Stimulated activated CD4-positive, alpha-beta T cell treated with anti-CD3 and anti-CD28 coated beads, Interleukin-4, amount 100 ng/mL, for 48 hours (primary cell): ENCODE measurements at regions not wholly inside any gene's neighbourhood (a gene's known extent, or its start where the extent isn't known, plus 50 kb on each side); places are given as distances from the start of the nearest gene placed in this dataset.
"Not testable (repeated sequence)": the region's sequence is repeated elsewhere in the genome, so short reads cannot be mapped to it uniquely, and the experiment has no call there.

Experiments used
- DNase-seq, 2 donors: peaks; one replicate each; pipeline ENCODE4 v3.0.0-alpha.2; 2020; ENCODE audit warnings: low read depth in 2 of 2

DNA sequence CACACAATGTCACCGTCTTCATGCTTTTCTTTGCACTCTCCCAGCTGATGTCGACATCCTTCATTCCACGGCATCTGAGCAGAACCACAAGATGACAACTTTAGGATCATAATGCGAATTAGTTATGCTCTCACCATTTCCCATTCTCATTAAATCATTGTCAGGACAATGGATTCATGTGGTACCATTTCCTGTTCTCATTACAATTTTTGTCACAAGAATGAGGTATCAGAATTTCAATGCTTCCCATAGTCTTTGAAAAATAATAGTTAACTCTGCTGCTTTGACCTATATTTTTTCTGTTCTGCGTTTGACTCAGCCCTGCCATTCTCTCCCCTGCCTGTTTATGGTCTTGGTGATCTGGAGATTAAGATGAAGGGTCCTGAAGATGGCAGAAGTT lies 175.7 kb upstream of the MDFIC2 start:
- DNase-seq, result no peak

DNA sequence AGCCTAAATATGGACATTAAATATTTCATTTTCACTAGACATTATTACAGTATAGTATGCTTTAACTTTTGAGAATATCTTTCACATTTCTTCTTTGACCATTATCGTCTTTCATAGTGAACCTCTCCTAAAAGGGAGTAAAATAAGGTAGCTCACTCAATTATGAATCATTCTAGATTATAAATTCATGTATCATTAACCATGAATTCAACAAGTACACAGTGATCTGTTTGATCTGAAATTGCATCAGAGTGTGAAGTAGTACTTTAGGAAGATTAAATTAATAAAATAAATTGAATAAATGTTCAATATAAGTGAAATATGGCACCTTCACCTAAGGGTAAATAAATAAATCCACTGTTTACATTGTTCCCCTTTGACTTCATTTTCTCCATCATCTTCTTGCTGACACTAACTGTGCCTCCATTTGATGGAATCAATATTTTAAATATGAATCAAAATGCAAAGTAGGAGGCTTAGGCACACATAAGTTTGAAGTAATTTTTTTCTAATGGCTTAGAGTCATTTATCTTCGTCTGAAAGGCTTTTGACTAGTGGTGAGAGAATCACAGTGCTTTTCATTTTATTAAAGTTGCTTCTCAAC lies 174.1 kb upstream of the MDFIC2 start:
- no peak for DNase-seq

DNA sequence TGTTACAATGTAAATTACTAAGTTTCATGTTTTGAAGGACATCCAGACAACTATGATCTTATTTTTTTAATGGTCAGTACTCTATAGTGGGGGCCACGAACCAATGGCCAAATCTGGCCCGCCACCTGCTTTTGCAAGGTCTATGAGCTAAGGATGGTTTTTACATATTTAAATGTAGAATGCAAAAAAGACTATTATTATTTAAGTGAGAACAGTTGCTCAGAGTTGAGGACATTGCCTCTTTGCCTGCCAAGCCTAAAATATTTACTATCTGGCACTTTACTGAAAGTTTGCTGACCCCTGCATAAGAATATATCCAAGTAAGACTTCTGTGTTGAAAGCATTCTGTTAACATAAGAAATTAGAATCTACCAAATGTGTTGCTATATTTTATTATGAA lies 163.7 kb upstream of the MDFIC2 start:
- no peak for DNase-seq

DNA sequence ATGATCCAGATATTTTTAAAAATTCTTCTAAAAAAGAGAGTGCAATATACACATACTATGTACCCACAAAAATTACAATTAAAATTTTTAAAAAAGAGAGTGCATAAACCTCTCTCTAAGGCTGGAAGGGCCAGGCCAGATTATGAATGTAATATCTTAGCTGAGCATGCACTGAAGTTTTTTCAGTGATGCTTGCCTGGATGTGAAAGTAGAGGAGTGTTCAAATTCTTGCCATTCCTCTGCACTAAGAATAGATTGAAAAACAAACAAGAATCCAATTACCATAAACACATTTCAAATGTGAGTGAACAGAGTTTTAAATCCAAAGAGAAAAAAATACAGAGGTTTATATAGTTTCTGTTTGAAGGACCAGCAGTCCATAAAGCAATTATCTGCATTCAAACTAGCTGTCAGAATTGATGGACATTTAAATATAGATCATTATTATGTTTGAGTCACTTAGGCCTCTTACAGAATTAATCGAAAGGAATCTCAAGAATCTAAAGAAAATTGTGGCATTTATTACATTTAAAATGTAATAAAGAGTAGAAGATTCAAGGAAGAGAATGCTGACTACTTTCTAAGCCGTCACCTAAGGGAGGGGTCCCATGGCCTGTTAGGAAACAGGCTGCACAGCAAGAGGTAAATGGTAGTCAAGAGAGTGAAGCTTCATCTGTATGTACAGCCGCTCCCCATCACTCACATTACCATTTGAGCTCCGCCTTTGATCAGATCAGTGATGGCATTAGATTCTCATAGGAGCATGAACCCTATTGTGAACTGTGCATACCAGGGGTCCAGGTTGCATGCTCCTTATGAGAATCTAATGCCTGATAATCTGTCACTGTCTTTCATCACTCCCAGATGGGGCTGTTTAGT lies 159.3 kb upstream of the MDFIC2 start:
- no peak for DNase-seq

DNA sequence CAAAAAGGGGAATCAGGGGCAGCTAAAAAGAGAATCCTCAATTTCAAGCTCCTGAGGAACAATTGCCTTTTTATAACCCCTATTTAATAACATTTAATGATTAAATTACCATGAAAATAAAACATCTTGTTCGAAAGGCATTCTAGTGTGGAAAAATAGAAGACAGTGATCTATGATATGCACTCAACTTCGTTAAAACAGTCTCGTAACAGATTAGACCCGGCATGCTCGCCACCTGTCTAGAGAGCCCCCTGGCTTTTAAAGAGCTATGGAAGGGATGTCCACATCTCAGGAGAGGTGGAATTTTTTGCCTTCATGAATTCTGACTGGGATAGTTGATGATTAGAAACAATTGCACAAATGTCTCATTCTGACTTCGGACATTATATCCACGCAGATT lies 153.7 kb upstream of the MDFIC2 start:
- DNase-seq, result no peak

DNA sequence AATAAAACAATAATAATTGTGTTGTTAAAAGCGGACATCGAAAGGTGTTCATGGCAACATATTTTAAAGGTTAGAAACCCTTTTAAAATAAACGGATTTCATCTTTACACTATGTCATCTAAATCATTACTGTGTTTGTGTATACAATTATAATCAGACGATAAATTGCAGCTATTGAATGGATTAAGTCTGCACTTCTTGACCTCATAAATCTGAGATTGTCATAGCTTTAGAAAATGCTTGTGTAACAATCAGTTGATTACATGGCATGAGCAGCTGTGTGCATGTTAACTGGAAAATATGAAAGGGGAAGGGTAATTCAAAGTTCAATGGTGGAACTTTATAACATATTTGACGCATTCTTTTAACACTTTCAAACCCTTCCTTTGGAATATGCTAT lies 152.4 kb upstream of the MDFIC2 start:
- DNase-seq, result no peak

DNA sequence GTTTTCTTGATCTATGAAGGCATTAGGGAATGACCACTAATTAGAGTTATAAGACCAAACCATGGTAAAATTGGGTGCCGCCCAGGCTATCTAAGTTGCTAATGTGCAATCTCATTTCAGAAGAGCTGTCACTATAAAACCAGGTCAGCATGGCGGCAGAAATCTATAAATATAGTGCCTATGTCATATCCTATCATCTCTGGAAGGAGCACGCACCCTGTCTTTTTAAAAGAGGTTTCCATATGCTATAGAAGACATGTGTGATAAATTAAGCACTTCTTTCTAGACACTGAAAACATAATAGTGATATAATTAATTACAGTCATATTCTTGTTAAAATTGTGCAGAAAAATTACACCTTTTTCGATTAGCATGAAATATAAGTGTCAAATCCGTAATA lies 152.0 kb upstream of the MDFIC2 start:
- no peak for DNase-seq

DNA sequence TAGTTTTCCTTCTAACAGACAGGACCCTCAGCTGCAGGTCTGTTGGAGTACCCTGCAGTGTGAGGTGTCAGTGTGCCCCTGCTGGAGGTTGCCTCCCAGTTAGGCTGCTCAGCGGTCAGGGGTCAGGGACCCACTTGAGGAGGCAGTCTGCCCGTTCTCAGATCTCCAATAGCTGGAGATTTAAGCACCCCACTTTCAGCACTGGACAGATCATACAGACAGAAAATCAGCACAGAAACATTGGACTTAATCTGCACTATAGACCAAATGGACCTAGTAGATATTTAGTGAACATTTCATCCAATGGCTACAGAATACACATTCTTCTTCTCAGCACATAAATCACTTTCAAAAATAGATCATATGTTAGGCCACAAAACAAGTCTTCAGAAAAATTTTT lies 137.8 kb upstream of the MDFIC2 start:
- DNase-seq, result not testable (repeated sequence)

DNA sequence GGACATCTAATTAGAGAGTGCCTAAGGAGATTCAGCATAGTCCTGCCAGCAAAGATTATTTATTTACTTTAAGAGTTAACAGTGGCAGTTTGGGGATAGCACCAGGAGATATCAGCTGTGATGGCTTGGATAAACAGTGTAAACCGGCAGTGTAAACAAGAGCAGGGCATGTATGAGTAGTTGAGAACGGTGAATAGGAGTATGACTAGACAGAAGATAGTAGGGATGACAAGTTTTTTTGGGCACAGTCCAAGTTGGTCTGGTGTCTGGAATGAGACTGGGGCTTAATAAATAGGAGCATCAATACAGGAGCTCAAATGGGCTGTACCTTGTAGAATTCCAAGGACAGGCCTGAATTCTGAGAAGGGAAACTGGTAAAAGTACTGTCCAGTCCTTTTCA lies 123.0 kb upstream of the MDFIC2 start:
- not testable (repeated sequence) for DNase-seq

DNA sequence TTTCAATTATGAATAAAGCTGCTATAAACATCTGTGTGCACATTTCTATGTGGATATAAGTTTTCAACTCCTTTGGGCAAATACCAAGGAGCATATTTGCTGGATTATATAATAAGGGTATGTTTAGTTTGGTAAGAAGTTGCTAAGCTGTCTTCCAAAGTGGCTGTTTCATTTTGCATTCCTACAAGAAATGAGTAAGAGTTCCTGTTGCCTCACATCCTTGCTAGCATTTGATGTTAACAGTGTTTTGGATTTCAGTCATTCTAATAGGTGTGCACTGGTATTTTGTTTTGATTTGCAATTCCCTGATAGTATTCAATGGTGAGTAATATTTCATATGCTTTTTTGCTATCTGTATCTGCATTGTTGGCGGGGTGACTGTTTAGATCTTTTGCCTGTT lies 120.7 kb upstream of the MDFIC2 start:
- no peak for DNase-seq

DNA sequence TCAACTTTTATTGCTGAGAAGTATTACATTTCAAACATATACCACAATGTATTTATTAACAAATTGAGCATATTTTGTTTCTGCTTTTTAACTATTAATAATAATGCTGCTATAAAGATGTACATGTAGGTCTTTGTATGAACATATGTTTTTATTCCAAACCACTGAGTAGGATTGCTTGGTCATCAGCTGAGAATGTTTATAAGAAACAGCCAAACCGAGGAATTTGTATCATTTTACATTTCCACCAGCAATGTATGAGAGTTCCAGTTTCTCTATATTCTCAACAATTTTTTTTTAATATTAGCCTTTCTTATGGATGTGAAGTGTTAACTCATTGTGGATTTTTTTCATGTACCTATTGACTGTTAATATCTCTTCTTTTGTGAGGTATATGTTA lies 119.5 kb upstream of the MDFIC2 start:
- no peak for DNase-seq

DNA sequence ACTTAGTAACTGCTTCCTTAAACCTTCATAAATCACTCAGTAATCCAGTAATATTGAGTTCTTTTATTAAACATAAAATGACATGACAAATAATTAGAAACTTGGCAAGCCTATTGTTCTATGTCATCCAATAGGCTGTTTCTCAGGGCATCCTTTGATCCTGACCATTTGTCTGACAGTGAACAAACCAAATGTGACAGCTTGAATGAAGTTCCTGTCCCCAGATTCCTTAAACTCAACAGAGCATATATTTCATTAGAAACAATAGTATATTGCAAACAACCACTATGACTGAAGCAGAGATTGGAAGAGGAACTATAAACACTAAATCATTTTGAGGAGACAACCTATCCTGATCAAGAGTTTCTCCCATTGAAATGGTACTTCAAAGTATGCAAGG lies 113.6 kb upstream of the MDFIC2 start:
- no peak for DNase-seq

DNA sequence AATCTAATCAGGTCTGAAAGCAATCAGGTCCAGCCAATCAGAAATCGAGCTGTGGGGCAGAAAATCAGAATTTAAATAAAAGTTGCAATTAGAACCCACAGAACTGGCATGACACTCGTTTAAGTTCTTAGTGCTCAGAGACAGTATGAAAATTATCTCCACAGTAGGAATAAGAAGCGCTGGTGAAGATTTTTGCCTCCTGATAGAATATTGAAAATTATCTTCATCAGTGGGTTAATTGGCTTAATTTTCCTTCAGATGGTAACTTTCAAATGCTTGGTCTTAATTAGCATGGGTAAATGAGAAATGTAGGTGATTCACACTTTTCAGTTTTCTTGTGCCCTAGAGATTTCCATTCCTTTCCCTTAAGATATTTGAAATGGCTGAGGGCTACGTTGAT lies 109.1 kb upstream of the MDFIC2 start:
- DNase-seq, result no peak

DNA sequence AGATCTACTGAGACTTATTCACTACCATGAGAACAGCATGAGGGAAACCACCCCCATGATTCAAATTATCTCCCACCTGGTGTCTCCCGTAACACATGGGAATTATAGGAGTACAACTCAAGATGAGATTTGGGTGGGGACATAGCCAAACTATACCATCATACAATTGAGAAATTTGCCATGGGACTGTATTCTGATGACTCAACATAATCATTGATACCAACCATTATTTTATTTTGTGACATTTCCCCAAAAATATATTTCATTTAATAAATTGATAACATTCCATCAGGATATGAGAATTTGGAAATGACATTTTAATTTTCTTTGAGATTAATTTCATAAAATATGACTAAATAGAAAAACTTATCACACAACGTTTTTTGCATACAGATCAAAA lies 96.6 kb upstream of the MDFIC2 start:
- DNase-seq, result no peak

DNA sequence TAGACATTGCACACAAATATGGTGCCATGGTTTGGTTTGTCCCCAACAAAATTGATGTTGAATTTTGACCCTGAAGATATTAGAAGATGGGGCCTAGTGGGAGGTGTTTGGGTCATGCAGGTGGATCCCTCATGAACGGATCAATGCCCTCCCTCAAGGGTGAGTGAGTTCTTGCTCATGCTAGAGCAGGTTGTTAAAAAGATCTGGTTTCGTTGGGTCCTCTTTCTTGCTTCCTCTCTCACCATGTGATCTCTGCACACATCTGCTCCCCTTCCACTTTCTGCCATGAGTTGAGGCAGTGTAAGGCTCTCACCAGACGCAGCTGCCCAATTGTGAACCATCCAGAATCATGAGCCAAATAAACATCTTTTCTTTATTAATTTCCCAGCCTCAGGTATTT lies 87.8 kb upstream of the MDFIC2 start:
- no peak for DNase-seq

DNA sequence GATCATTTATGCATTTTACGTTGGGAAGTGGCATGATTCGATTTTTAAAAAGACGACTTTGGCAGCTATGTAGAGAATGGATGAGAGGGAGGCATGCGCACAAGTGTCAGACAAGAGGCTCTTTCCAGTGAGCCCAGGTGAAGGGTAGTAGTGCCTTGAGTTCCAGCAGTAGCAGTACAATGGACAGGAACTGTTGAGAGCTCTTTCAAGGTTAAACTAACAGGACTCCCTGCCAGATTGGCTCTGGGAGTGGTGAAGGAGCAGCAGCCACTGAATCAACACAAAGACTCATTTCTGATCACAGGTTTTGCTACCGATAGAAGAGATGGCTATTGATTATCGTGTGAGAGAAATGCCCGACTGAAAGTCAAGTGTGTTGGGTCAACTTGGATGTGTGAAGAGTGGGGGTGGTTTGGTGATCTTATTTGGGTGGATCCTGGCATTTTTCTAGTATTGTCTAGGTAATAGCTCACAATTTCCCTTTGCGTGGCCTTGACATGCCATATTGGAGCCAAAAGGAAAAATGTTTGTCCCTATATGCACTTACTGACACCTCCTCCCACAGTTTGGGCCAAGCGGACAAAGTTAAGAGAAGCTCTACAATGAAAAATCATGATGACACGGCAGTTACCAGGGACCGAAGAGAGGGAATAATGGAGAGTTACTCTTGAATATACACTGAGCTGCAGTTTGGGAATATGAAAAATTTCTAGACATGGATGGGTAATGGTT lies 81.6 kb upstream of the MDFIC2 start:
- DNase-seq, result no peak

DNA sequence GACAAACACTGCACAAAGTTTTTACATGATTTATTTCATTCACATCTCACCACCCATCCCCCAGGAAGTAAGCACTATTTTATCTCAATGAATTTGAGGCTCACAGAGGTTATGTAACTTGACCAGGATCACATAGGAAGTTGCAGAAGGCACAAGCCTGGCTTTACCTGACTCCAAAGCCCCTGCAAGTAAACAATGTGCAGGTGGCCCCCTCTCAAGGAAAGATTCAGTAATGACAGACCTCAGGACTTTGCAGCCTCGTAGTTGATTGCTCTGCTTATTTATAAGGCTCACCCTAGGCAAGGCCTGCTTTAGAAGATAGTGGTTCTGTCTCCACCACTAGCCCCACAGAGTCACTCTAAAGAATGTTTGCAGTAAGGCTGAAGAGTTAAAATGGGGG lies 79.8 kb upstream of the MDFIC2 start:
- DNase-seq, result no peak

DNA sequence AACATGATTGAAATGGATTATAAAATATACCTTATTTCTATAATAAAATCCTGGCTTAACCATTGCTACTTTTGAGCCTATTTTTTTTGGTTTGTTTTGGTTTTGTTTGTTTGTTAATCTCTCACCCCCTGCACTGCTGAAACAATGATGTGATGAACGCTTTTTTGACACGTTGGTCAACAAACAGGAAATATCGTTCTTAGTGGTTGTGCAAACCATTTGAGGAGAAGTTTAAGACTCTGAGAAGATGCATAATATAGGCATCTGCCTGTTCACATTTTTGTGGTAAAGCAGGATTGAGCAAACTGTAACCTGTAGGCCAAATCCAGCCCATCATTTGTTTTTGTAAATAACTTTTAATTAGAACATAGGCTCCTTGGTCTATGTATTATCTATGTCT lies 75.5 kb upstream of the MDFIC2 start:
- no peak for DNase-seq

DNA sequence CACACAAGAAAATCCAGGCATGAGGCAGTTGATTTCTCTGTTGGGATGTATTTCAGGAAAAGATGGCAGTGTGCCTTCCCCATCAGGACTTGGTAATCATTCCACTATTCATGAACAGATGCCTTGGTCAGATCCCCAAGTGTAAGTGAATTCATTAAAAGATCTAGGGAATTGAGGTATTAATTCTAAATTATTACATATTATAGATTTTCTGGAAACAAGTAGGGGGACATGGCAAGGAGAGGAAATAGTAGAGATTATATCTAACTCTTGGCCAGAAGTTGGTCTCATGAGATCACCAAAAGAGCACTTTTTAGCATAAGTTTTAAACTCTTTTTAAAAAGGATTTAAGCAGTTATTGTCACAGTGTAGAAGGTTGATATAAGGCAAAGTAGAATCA lies 74.4 kb upstream of the MDFIC2 start:
- DNase-seq, result no peak

DNA sequence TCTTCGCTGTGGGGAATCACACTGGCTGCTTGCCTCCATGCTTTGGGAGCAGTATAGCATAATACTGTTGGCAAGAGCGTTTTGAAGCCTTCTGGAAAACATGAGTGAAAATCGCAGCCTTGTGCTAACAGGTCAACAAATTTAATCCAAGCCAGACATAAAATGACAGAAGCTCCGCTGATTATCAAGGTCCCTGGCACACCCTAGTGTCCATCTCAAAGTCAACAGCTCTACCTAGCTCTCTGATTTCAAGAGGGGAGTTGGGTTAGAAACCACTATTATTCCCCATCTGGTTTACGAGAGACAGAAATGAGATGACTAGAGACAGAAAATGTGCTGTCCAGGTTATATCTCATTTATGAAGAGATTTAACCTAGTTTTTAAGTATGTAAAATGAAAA lies 73.6 kb upstream of the MDFIC2 start:
- DNase-seq, result no peak

DNA sequence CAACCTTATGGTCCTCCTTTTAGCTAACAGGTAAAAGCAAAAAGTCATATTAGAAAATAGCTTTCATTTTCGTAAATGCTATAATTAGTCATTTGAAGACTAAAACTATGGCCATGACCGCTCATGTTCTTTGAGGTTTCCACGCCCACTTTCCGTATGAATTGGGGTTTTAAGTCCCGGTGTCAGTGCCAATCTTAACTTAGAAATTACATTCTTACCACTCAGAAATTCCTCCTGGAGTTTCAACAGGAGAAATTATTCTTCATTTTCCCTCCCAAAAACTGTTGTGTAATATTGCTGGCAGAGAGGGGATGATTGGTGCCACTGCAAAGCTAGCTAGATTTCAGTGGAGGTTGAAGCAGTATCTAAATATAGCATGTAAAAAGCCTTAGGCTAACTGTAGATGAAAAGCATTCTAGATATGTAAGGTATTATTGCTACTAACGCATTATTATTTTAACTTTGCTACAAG lies 71.0 kb upstream of the MDFIC2 start:
- no peak for DNase-seq

DNA sequence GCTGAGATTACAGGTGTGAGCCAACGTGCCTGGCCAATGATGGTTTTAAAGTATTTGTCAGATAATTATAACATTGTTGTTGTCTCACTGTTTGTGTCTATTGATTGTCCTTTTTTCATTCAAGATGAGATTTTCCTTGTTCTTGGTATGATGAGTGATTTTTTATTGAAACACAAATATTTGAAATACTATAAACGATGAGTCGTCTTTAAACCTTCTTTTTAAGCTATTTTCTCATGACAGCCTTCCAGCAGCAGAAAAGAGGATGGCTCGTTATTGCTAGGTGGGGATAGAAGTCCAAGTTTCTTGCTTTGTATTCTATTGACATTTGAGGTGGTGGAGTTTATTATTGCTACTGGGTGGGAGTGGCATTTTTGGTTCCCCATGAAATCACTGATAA lies 61.7 kb upstream of the MDFIC2 start:
- no peak for DNase-seq
